ENCODE measurements at regions not wholly inside any gene's neighbourhood (a gene's known extent, or its start where the extent isn't known, plus 50 kb on each side); places are given as distances from the start of the nearest gene placed in this dataset.

- intact Hi-C loops (cut with DNase I; ENCODE audit: low total_unique reads), result no loop called here
- Histone ChIP-seq H3K36me3 (no peaks in the 10 kb centered on the region), H3K27ac (no peak overlapping the region), H3K4me1 (no peaks in the 10 kb centered on the region), H3K4me3 (no peak overlapping the region), H3K9me3 (no peaks in the 10 kb centered on the region), H3K27me3 (no peaks in the 10 kb centered on the region)
- no peak for TF ChIP-seq POLR2A (IDR thresholded peaks at IDR 0.05)
- no peak for TF ChIP-seq EP300 (IDR thresholded peaks at IDR 0.05)
- TF ChIP-seq, protein P1, sequence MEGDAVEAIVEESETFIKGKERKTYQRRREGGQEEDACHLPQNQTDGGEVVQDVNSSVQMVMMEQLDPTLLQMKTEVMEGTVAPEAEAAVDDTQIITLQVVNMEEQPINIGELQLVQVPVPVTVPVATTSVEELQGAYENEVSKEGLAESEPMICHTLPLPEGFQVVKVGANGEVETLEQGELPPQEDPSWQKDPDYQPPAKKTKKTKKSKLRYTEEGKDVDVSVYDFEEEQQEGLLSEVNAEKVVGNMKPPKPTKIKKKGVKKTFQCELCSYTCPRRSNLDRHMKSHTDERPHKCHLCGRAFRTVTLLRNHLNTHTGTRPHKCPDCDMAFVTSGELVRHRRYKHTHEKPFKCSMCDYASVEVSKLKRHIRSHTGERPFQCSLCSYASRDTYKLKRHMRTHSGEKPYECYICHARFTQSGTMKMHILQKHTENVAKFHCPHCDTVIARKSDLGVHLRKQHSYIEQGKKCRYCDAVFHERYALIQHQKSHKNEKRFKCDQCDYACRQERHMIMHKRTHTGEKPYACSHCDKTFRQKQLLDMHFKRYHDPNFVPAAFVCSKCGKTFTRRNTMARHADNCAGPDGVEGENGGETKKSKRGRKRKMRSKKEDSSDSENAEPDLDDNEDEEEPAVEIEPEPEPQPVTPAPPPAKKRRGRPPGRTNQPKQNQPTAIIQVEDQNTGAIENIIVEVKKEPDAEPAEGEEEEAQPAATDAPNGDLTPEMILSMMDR (IDR thresholded peaks at IDR 0.05), result no peak
- no peak for TF ChIP-seq POLR2AphosphoS5 (IDR thresholded peaks at IDR 0.05)
- DNase-seq, result no peak
- WGBS, 5 donors, result 26 to 57% (median 37%) methylated on average over 1 of the region's 1 CpG
Measured at GRCh38 chr2:21999522-21999921, 875.8 kb downstream of the TDRD15 start.

- intact Hi-C loops (cut with DNase I; ENCODE audit: low total_unique reads), result no loop called here
- H3K4me1 ChIP-seq, result no peaks in the 10 kb centered on the region
- no peak for TF ChIP-seq POLR2AphosphoS5 (IDR thresholded peaks at IDR 0.05)
- no peak for TF ChIP-seq EP300 (IDR thresholded peaks at IDR 0.05)
- no peak for TF ChIP-seq POLR2A (IDR thresholded peaks at IDR 0.05)
- TF ChIP-seq, protein P1 (IDR thresholded peaks at IDR 0.05), result no peak
- no peaks in the 10 kb centered on the region for H3K9me3 ChIP-seq
- no peak for DNase-seq
- H3K36me3 ChIP-seq, result no peaks in the 10 kb centered on the region
- 65 to 81% (median 73%) methylated on average over 1 of the region's 1 CpG for WGBS, 5 donors
- H3K27me3 ChIP-seq, result no peaks in the 10 kb centered on the region
- H3K4me3 ChIP-seq, result no peak overlapping the region
- no peak overlapping the region for H3K27ac ChIP-seq
Measured at GRCh38 chr2:22002066-22002465, 878.3 kb downstream of the TDRD15 start.

DNA sequence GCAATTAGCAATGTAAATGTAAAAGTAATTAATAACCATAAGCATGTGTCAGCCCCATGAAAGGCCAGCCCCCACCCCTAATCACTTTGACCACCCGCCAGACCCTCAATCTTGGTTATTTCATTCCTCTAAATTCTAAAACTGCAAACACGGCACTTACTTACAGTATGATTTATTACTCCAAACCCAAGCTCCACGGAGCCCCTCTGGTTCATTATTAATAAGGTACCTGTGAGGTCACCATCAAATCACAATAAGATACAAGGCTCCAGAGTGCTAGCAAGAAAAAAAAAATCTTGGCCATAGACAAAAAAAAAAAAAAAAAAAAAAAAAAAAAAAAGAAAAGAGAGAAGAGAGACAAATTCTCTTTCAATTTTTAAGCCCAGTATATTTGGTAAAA is 879.5 kb downstream of the TDRD15 start:
- intact Hi-C loops (cut with DNase I; ENCODE audit: low total_unique reads), result no loop called here
- Histone ChIP-seq H3K27me3 (no peaks in the 10 kb centered on the region), H3K4me3 (no peak overlapping the region), H3K9me3 (no peaks in the 10 kb centered on the region), H3K36me3 (no peaks in the 10 kb centered on the region), H3K4me1 (no peaks in the 10 kb centered on the region), H3K27ac (no peak overlapping the region)
- WGBS, 5 donors, result 47 to 64% (median 56%) methylated on average over 3 of the region's 3 CpGs
- TF ChIP-seq EP300 (IDR thresholded peaks at IDR 0.05), result no peak
- no peak for TF ChIP-seq POLR2AphosphoS5 (IDR thresholded peaks at IDR 0.05)
- TF ChIP-seq POLR2A (IDR thresholded peaks at IDR 0.05), result no peak
- no peak for DNase-seq

- no peak for DNase-seq
- H3K4me3 ChIP-seq, result no peak overlapping the region
- H3K27me3 ChIP-seq, result no peaks in the 10 kb centered on the region
- no peaks in the 10 kb centered on the region for H3K4me1 ChIP-seq
- H3K27ac ChIP-seq, result no peak overlapping the region
- no peaks in the 10 kb centered on the region for H3K36me3 ChIP-seq
- no peaks in the 10 kb centered on the region for H3K9me3 ChIP-seq
- TF ChIP-seq POLR2AphosphoS5 (IDR thresholded peaks at IDR 0.05) (no peak), EP300 (IDR thresholded peaks at IDR 0.05) (no peak), POLR2A (IDR thresholded peaks at IDR 0.05) (no peak)
- TF ChIP-seq, protein P1 (IDR thresholded peaks at IDR 0.05), result no peak
- intact Hi-C loops (cut with DNase I; ENCODE audit: low total_unique reads), result no loop called here
- WGBS, 5 donors, result 61 to 89% (median 69%) methylated on average over 1 of the region's 1 CpG
Measured at GRCh38 chr2:22011048-22011447, 887.3 kb downstream of the TDRD15 start.

GRCh38 chr2:22020091-22020742 is 896.4 kb downstream of the TDRD15 start:
- WGBS, 5 donors, result 62 to 75% (median 69%) methylated on average over 6 of the region's 6 CpGs
- no peak for DNase-seq
- no peaks in the 10 kb centered on the region for H3K36me3 ChIP-seq
- TF ChIP-seq, protein P1 (IDR thresholded peaks at IDR 0.05), result no peak
- H3K4me1 ChIP-seq, result no peaks in the 10 kb centered on the region
- H3K4me3 ChIP-seq, result no peak overlapping the region
- intact Hi-C loops (cut with DNase I; ENCODE audit: low total_unique reads), result no loop called here
- H3K27me3 ChIP-seq, result no peaks in the 10 kb centered on the region
- H3K9me3 ChIP-seq, result no peaks in the 10 kb centered on the region
- no peak overlapping the region for H3K27ac ChIP-seq
